K562 (cell line): ENCODE measurements at regions not wholly inside any gene's neighbourhood (a gene's known extent, or its start where the extent isn't known, plus 50 kb on each side); places are given as distances from the start of the nearest gene placed in this dataset.

Experiments
- ARID4B ChIP-seq: sonication (generic); formaldehyde crosslinking; IDR thresholded peaks from 2 replicates; pipeline ENCODE4 v1.8.0; 2022; ENCODE audit warnings: mild to moderate bottlenecking, missing genetic modification reagents
- CEBPB ChIP-seq: fragments of 450-650 bp; IDR thresholded peaks from 2 replicates; pipeline ENCODE4 v1.6.1; 2016; ENCODE audit warnings: missing genetic modification characterization, missing compliant biosample characterization
- HDAC6 ChIP-seq: IDR thresholded peaks from 2 replicates; pipeline ENCODE4 v1.6.1; 2012; ENCODE audit warnings: low read depth, mild to moderate bottlenecking, control low read depth, inconsistent platforms, low read length, moderate library complexity
- POLR2AphosphoS5 ChIP-seq: IDR thresholded peaks from 2 replicates; pipeline ENCODE4 v1.6.1; 2011; ENCODE audit warnings: mild to moderate bottlenecking, low read depth, low read length, moderate library complexity; ENCODE audit not compliant: control insufficient read depth, insufficient read depth
- RFX5 ChIP-seq: IDR thresholded peaks from 2 replicates; pipeline ENCODE4 v1.6.1; 2011; ENCODE audit warnings: low read depth, mild to moderate bottlenecking, improper control_type of control experiment, low read length
- RFX7 ChIP-seq: fragments of 250-450 bp; sonication (Bioruptor Pico); IDR thresholded peaks from 2 replicates; pipeline ENCODE4 v1.5.1; 2021; ENCODE audit warnings: mild to moderate bottlenecking
- ZNF121 ChIP-seq: sonication (generic); formaldehyde crosslinking; conservative IDR thresholded peaks from 2 replicates; pipeline ENCODE4 v1.8.0; 2022; ENCODE audit warnings: missing genetic modification reagents
- ZNF133 ChIP-seq: fragments of 250-450 bp; sonication (Bioruptor Pico); IDR thresholded peaks from 2 replicates; pipeline ENCODE4 v1.4.0; 2020; ENCODE audit warnings: mild to moderate bottlenecking
- ZNF76 ChIP-seq: fragments of 250-450 bp; sonication (Bioruptor Pico); IDR thresholded peaks from 2 replicates; pipeline ENCODE4 v1.4.0; 2020; ENCODE audit warnings: mild to moderate bottlenecking, moderate library complexity, borderline replicate concordance

GRCh38 chr3:147675761-147676160 is 266.6 kb downstream of the ZIC1 start:
- no peak for TF ChIP-seq ARID4B (CRISPR knock-in tag)
- TF ChIP-seq HDAC6: no peak
- TF ChIP-seq ZNF76 (CRISPR knock-in tag): no peak
- TF ChIP-seq POLR2AphosphoS5: no peak
- no peak for TF ChIP-seq RFX7 (CRISPR knock-in tag)
- TF ChIP-seq ZNF133 (CRISPR knock-in tag): no peak
- TF ChIP-seq RFX5: no peak
- no peak for TF ChIP-seq ZNF121 (CRISPR knock-in tag)
- no peak for TF ChIP-seq CEBPB (tag)
